Gastroesophageal sphincter (tissue), 3 donors: ENCODE measurements at regions not wholly inside any gene's neighbourhood (a gene's known extent, or its start where the extent isn't known, plus 50 kb on each side); places are given as distances from the start of the nearest gene placed in this dataset.

ENCODE experiments used
- EP300 ChIP-seq: sonication (generic); formaldehyde crosslinking; IDR thresholded peaks from one replicate; pipeline ENCODE4 v1.6.1; 2017; ENCODE audit warnings: antibody characterized with exemption, mild to moderate bottlenecking
- POLR2A ChIP-seq, 2 donors: fragments of 450-650 bp; IDR thresholded peaks; one replicate each; pipeline ENCODE4 v1.6.1; 2017; ENCODE audit warnings: antibody characterized with exemption in 2 of 2, mild to moderate bottlenecking in 2 of 2, moderate library complexity in 1 of 2
- POLR2AphosphoS5 ChIP-seq: sonication (generic); formaldehyde crosslinking; IDR thresholded peaks from one replicate; pipeline ENCODE4 v1.6.1; 2017; ENCODE audit warnings: antibody characterized with exemption
- TF ChIP-seq, protein P1 (sequence below), 4 experiments: fragments of 200-600 bp in 2 of 4; fragments of 450-650 bp in 2 of 4; sonication (generic) in 1 of 4; IDR thresholded peaks; one replicate each; pipeline ENCODE4 v1.5.1; 2017 to 2019; ENCODE audit warnings: antibody characterized with exemption in 4 of 4, mild to moderate bottlenecking in 2 of 4, moderate library complexity in 2 of 4

DNA sequence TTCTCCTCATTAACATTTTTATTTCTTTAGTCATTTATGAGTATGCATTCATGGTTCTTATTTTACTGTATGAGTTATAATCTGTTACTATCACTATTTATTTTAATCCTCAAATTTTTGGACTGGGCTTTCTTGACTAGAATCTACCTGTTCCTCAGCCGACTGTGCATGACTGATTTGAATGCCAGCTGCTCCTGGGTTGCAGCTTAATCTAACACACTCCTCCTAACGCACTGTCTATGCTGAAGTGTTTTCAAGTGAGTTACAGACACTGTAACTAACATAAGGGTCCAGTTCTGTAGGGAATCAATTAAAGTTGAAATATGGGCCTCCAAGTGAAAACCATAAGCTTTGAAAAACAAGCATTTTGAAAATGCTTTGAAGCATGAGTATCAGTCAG is 137.4 kb upstream of the ARSJ start:
- TF ChIP-seq, protein P1, sequence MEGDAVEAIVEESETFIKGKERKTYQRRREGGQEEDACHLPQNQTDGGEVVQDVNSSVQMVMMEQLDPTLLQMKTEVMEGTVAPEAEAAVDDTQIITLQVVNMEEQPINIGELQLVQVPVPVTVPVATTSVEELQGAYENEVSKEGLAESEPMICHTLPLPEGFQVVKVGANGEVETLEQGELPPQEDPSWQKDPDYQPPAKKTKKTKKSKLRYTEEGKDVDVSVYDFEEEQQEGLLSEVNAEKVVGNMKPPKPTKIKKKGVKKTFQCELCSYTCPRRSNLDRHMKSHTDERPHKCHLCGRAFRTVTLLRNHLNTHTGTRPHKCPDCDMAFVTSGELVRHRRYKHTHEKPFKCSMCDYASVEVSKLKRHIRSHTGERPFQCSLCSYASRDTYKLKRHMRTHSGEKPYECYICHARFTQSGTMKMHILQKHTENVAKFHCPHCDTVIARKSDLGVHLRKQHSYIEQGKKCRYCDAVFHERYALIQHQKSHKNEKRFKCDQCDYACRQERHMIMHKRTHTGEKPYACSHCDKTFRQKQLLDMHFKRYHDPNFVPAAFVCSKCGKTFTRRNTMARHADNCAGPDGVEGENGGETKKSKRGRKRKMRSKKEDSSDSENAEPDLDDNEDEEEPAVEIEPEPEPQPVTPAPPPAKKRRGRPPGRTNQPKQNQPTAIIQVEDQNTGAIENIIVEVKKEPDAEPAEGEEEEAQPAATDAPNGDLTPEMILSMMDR (IDR thresholded peaks at IDR 0.05): no peak
- TF ChIP-seq POLR2A (IDR thresholded peaks at IDR 0.05) (no peak), POLR2AphosphoS5 (no peak), EP300 (no peak)
